ENCODE measurements at regions not wholly inside any gene's neighbourhood (a gene's known extent, or its start where the extent isn't known, plus 50 kb on each side); places are given as distances from the start of the nearest gene placed in this dataset.

DNA sequence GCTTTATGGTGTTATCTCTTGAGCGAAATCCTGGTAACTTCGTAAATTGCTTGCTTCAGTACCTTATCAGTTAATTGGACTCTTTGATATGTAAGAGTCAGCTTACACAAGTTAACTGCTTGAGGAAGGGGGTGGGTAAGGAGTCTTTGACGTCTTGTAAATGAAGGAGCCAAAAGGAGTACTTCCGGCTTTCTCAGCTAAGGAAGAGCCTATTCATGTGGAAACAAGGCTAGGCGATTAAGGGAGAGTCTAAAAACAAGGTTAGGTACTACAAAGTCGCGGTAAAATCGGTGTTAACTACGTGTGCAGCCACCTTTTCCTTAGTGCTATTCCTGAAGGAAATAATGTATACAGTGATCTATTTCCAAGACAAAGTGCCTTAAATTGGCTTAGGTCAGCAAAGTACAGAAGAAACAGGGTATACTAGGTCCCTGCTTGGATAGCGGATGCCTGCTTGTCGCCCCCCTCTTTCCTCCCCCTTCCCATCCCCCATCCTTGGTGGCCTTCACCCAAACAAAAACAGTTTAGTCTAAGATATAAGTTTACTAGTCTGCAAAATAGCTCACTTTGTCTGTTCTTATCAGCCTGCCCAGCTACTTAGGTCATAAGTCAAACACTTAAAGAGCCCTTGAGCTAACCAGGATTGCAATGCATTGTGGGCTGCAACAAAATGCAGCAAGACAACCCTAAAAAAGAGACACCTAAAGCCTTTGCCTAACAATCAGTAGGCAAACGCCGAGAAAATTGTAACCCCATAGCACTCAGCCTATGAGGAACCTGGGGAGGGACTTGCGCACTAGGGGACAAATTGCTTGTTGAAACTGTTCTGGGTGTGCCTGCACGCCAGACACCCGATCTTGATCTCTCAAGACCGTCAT is 147.3 kb downstream of the TRIM27 start:
- in situ Hi-C loops (cut with MboI): no loop called here

DNA sequence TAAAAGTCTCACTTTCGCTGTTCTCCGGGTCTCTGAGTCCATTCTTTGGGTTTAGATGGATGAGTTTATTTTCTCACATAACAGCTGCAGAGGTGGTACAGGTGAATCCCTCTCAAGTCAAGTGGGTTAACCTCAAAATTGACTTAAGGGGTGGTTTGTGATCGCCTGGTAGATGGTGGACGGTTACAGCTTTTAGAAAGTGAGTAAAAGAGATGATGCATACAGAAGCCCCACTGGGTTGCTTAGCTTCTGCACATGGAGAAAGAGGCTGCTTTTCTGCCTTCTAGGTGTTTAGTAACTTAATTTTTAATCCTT is 146.7 kb downstream of the TRIM27 start:
- H3K36me3 ChIP-seq (ENCODE audit: low read depth): no peaks in the 10 kb centered on the region
- H3K9me2 ChIP-seq (ENCODE audit: insufficient read depth): no peaks in the 10 kb centered on the region
- H3K27ac ChIP-seq: no peak overlapping the region
- H3F3A ChIP-seq (ENCODE audit: insufficient read depth): no peaks in the 10 kb centered on the region
- H3K9me3 ChIP-seq (ENCODE audit: low read depth): no peaks in the 10 kb centered on the region
- 0 to 1% methylated on average over 4 of the region's 4 CpGs for WGBS, 2 experiments (ENCODE audit: low coverage in 1 of 2, low lambda C conversion rate in 2 of 2, missing lambda C conversion rate in 2 of 2)
- peaks cover 95% of the 10 kb centered on the region for H3K27me3 ChIP-seq (replicated peaks; ENCODE audit: insufficient read depth)
- in situ Hi-C loops (cut with MboI): no loop called here
- H3K4me3 ChIP-seq: no peak overlapping the region
- no peak for TF ChIP-seq EZH2phosphoT487 (IDR thresholded peaks at IDR 0.05; ENCODE audit: insufficient read depth, low read depth)
- no peak for TF ChIP-seq EZH2 (IDR thresholded peaks at IDR 0.05; ENCODE audit: insufficient read depth, poor library complexity, severe bottlenecking)
- H4K20me1 ChIP-seq (ENCODE audit: insufficient read depth): no peaks in the 10 kb centered on the region
- H3K4me2 ChIP-seq (ENCODE audit: unreplicated experiment): no peak overlapping the region
- H3K9ac ChIP-seq: no peak overlapping the region
- no peak for DNase-seq
- no peak overlapping the region; the same call in 1 of the 2 replicates for H2AFZ ChIP-seq
- no peaks in the 10 kb centered on the region; the same call in 1 of the 2 replicates for H3K4me1 ChIP-seq (ENCODE audit: insufficient read depth)
- H3K79me2 ChIP-seq (ENCODE audit: insufficient read depth): no peaks in the 10 kb centered on the region

More for the DNA sequence above, 147.3 kb downstream of the TRIM27 start:
- Histone ChIP-seq H3K9me3 (ENCODE audit: low read depth) (no peaks in the 10 kb centered on the region), H3K4me1 (ENCODE audit: insufficient read depth) (no peaks in the 10 kb centered on the region), H3K9ac (no peak overlapping the region), H3K79me2 (ENCODE audit: insufficient read depth) (no peaks in the 10 kb centered on the region), H4K20me1 (ENCODE audit: insufficient read depth) (no peaks in the 10 kb centered on the region), H3K4me2 (ENCODE audit: unreplicated experiment) (no peak overlapping the region), H3K27ac (no peak overlapping the region), H3K36me3 (ENCODE audit: low read depth) (no peaks in the 10 kb centered on the region), H3K4me3 (no peak overlapping the region), H3F3A (ENCODE audit: insufficient read depth) (no peaks in the 10 kb centered on the region), H3K27me3 (replicated peaks; ENCODE audit: insufficient read depth) (peaks cover 97% of the 10 kb centered on the region), H2AFZ (no peak overlapping the region; the same call in 1 of the 2 replicates), H3K9me2 (ENCODE audit: insufficient read depth) (no peaks in the 10 kb centered on the region)
- 2% methylated on average over 15 to 17 of the region's 17 CpGs for WGBS, 2 experiments (ENCODE audit: low coverage in 1 of 2, low lambda C conversion rate in 2 of 2, missing lambda C conversion rate in 2 of 2)
- no peak for TF ChIP-seq EZH2phosphoT487 (IDR thresholded peaks at IDR 0.05; ENCODE audit: insufficient read depth, low read depth)
- TF ChIP-seq EZH2 (IDR thresholded peaks at IDR 0.05; ENCODE audit: insufficient read depth, poor library complexity, severe bottlenecking): no peak
- DNase-seq: no peak

DNA sequence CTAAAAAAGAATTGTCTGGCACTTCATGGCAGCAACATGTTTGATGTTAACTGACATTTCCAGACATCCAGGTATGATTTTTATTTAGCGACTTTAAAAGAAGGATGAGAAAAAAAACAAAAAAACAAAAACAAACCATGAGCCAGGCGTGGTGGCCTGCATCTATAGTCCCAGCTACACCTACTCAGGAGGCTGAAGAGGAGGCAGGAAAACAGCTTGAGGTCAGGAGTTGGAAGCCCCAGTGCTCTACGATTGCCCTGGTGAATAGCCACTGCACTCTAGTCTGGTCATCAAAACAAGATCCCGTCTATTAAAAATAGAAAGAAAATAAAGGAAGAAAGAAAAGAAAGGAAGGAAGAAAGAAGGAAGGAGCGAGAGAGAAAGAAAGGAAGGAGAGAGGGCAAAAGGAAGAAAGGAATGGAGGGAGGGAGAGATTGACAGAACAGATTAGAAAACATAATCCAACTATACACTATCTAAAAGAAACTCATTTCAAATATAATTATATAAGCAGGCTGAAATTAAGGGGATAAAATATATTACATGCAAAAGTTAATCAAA is 141.6 kb downstream of the TRIM27 start:
- no peaks in the 10 kb centered on the region for H3K79me2 ChIP-seq (ENCODE audit: insufficient read depth)
- WGBS, 2 experiments (ENCODE audit: low coverage in 1 of 2, low lambda C conversion rate in 2 of 2, missing lambda C conversion rate in 2 of 2): 14 to 20% methylated on average over 5 of the region's 5 CpGs
- no peaks in the 10 kb centered on the region for H3K36me3 ChIP-seq (ENCODE audit: low read depth)
- no peak for TF ChIP-seq EZH2 (IDR thresholded peaks at IDR 0.05; ENCODE audit: insufficient read depth, poor library complexity, severe bottlenecking)
- H3K4me3 ChIP-seq: 0 out of 2 replicates have a peak overlapping the region, but pooled peaks have one; percentile 19
- no peaks in the 10 kb centered on the region for H3F3A ChIP-seq (ENCODE audit: insufficient read depth)
- H3K27ac ChIP-seq: no peak overlapping the region
- H2AFZ ChIP-seq: peak overlapping the region; percentile 42; the same call in 1 of the 2 replicates
- in situ Hi-C loops (cut with MboI): no loop called here
- DNase-seq: no peak
- H3K27me3 ChIP-seq (replicated peaks; ENCODE audit: insufficient read depth): peaks cover 89% of the 10 kb centered on the region
- H3K9me3 ChIP-seq (ENCODE audit: low read depth): no peaks in the 10 kb centered on the region
- H3K4me1 ChIP-seq (ENCODE audit: insufficient read depth): no peaks in the 10 kb centered on the region; the same call in 1 of the 2 replicates
- no peaks in the 10 kb centered on the region for H4K20me1 ChIP-seq (ENCODE audit: insufficient read depth)
- no peak overlapping the region for H3K9ac ChIP-seq
- H3K9me2 ChIP-seq (ENCODE audit: insufficient read depth): no peaks in the 10 kb centered on the region
- peak overlapping the region; percentile 11 for H3K4me2 ChIP-seq (ENCODE audit: unreplicated experiment)

DNA sequence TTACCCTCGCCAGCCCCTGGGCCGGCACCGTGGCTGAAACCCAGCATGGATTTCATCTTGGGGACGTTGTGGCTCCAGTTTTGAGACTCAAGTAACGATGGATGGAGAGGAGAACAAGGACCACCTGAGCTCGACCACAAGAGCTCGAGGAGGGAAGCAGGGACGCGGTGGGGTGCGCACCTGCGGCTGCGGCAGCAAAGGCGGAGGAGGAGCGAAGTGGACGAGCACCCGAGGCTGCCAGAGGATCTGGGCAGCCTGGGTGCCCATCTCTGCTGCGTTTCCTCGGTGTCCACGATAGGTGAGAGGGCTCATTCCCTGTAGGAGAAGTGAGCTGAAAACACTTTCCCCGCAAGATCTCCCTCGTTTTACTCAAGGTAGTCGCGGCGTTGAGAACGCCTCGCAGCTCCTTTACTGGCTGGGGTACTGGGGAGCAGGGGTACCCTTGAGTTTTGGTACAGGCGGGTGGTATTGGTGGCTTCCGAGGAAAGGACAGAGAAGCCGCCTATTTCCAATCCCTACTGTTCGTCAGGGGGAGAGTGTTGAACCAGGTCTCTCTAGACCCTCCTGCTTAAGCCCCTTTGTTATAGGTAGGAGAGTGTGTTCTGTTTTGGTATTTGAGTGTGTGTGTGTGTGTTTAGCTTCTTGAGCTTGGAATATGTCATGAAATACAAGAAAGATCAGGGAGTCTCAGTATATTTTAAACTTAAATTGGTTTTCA is 137.7 kb downstream of the TRIM27 start:
- no peak for DNase-seq
- Histone ChIP-seq H4K20me1 (ENCODE audit: insufficient read depth) (no peaks in the 10 kb centered on the region), H3K4me3 (no peak overlapping the region), H2AFZ (no peak overlapping the region), H3K9me2 (ENCODE audit: insufficient read depth) (no peaks in the 10 kb centered on the region), H3K27me3 (replicated peaks; ENCODE audit: insufficient read depth) (peaks cover 69% of the 10 kb centered on the region), H3K9ac (no peak overlapping the region), H3K36me3 (ENCODE audit: low read depth) (no peaks in the 10 kb centered on the region), H3F3A (ENCODE audit: insufficient read depth) (0 out of 2 replicates have a peak, but pooled peaks cover 5% of the 10 kb centered on the region), H3K4me2 (ENCODE audit: unreplicated experiment) (no peak overlapping the region), H3K4me1 (ENCODE audit: insufficient read depth) (no peaks in the 10 kb centered on the region; the same call in 1 of the 2 replicates), H3K9me3 (ENCODE audit: low read depth) (no peaks in the 10 kb centered on the region), H3K27ac (no peak overlapping the region), H3K79me2 (ENCODE audit: insufficient read depth) (no peaks in the 10 kb centered on the region)
- 2 to 3% methylated on average over 30 of the region's 30 CpGs for WGBS, 2 experiments (ENCODE audit: low coverage in 1 of 2, low lambda C conversion rate in 2 of 2, missing lambda C conversion rate in 2 of 2)
- TF ChIP-seq EZH2phosphoT487 (IDR thresholded peaks at IDR 0.05; ENCODE audit: insufficient read depth, low read depth): no peak
- no peak for TF ChIP-seq EZH2 (IDR thresholded peaks at IDR 0.05; ENCODE audit: insufficient read depth, poor library complexity, severe bottlenecking)
- in situ Hi-C loops (cut with MboI): no loop called here

Data from GM23248 (cell line).